ENCODE measurements at regions not wholly inside any gene's neighbourhood (a gene's known extent, or its start where the extent isn't known, plus 50 kb on each side); places are given as distances from the start of the nearest gene placed in this dataset.
"Not testable (repeated sequence)": the region's sequence is repeated elsewhere in the genome, so short reads cannot be mapped to it uniquely, and the experiment has no call there.

DNA sequence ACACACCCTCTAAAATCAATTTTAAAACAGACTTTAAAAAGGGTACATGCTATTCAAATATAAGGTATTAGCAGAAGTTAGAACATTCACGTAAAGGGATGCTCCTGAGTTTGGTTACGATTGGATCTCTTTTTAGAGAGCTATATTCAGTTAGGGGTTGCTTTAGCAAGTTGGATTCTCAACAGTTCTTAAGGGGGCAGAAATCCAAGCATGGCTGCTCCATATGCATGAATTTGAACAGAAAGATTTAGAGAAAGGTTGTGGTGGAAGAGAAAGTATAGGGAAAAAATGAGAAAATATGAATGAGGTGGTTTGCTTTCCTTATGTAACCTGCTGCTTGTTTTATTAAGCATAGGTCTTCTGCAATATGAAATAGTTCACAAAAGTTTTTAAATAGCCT is 855.1 kb downstream of the SORCS1 start:
- DNase-seq (ENCODE audit: low read depth in 2 of 3, low spot score in 2 of 3), result no peak

- DNase-seq (ENCODE audit: low read depth in 2 of 3, low spot score in 2 of 3), result no peak
Measured at GRCh38 chr10:106308284-106308683, 856.2 kb downstream of the SORCS1 start.

GRCh38 chr10:106304056-106304455 is 860.5 kb downstream of the SORCS1 start:
- DNase-seq (ENCODE audit: low read depth in 2 of 3, low spot score in 2 of 3), result no peak

DNA sequence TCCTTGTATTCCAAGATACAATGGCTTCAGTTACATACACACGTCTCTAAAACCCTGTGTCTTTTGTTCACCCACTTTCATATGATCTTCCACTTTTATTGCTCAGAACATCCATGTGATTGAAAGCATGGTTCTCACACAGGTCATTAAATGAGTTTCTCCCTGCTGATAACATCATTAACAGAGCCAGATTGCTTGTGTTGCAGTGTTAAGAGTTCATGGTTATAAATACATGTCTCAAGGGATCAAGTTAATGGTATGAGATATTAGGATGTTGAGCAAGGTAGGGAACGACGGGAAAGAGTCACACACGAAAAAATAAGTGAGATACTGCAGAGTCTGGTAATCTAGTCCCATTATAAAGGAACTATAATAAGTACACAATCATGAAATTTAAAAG is 861.5 kb downstream of the SORCS1 start:
- no peak for DNase-seq (ENCODE audit: low read depth in 2 of 3, low spot score in 2 of 3)

DNA sequence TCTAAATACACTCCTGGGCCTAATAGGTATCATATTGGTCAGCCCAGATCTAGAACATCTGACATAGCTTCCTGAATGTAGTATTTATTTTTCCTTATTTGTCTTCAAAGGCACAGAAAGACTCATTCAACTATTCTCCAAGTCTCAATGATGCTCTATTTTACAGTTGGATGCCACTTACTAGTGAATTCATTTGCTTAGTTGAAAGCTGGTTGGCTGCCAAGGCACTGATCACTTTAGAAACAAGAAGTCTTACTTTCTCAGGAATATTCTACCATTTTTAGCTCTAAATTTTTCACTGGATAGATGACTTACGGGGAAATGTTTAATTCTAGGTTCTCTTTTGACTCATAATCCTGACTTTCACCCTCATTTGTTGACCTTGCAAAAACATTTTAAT is 863.4 kb downstream of the SORCS1 start:
- DNase-seq (ENCODE audit: low read depth in 2 of 3, low spot score in 2 of 3), result no peak

DNA sequence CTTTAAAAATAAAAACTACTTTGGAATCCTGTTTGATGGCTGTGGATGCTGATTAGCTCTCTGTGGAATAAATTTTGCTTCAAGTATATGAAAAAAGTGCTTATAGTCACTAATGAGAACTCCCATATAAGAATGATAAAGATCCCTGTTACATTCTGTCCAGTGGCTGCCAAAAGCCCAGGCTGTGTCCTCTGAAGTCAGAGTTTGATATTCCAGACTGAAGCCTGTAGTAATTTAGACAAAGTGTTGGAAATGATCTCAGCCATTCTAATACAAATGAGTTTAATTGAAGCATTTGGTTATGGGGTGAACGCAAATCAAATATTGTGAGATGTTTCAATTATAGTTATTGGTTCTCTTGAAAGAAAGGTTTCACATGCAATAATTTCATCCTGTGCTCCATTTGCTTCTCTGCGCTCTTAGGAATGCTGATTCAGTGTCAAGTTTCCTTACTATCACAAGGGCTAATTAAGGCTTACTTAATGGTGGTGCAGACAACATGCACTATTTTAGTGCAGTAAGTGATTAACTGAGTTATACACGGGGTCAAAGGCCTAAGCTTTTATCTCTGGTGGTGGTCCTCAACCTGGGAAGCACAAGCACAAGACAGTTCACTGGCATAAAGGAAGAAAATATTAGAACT is 867.6 kb downstream of the SORCS1 start:
- no peak for DNase-seq (ENCODE audit: low read depth in 2 of 3, low spot score in 2 of 3)

- DNase-seq (ENCODE audit: low read depth in 2 of 3, low spot score in 2 of 3), result no peak
Measured at GRCh38 chr10:106284802-106285587, 879.5 kb downstream of the SORCS1 start.

DNA sequence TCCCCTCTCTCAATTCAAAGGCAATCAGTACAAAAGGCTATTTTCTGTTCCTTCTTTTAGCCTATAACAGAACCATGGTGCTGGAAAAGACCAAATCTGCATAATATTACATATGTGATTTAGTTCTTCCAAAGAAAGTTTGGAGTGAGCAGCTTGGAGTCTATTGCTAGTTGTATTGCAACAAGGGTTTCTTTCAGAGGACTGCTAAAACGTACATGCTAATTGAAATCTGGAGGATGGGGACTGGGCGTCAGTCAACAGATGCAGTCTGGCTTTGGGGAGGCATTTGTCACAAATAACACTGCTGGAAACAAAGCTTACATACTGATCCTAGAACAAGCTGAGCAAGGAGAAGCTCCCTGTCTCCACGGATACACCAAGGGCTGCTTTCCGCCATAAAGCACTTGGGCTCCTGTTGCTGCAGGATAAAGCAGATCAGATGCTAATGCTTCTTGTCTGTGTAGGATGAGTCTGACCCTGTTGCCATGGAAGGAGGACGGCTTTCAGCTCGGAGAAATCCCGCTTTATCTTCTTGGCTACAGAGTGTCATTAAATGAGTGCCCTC is 883.5 kb downstream of the SORCS1 start:
- DNase-seq (ENCODE audit: low read depth in 2 of 3, low spot score in 2 of 3), result no peak

- no peak for DNase-seq (ENCODE audit: low read depth in 2 of 3, low spot score in 2 of 3)
Measured at GRCh38 chr10:106278383-106278782, 886.1 kb downstream of the SORCS1 start.

DNA sequence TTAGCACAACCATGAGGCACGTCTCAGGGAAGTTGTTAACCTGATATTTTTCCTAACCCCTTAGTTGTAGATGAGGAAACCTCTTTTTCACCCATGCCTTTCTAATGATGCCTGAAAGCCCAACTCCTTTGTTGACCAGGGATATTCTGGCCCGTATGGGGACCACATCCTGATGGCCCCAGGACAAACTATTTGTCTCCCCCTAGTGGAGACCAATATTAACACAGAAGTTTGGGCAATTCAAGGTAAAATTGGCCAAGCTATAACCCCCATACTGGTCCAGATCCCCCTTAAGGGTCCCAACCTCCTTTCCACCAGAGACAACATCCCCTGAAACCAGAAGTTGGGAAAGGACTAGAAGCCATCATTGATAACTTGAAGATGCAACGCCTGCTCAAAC is 893.3 kb downstream of the SORCS1 start:
- DNase-seq (ENCODE audit: low read depth in 2 of 3, low spot score in 2 of 3), result no peak

DNA sequence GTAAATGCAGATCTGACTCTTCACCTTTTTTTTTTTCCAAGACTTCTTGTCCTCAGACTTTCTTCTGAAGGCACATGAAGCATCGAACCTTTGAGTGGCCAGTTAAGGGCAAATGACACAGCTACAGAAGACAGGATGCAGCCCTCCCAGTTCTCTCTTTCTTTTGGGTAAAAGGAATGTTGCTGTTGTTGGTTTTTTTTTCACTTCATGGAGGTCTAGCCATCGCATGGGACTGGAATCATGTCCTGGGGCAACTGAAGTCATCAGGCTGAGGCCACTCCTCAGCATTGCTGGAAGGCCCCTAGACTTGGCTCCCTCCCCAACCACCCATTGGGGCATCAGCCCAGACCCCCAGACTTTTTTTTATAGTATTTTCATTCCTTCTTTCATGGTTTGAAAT is 896.5 kb downstream of the SORCS1 start:
- DNase-seq (ENCODE audit: low read depth in 2 of 3, low spot score in 2 of 3), result no peak

GRCh38 chr10:106267591-106267990 is 896.9 kb downstream of the SORCS1 start:
- DNase-seq (ENCODE audit: low read depth in 2 of 3, low spot score in 2 of 3), result no peak

- DNase-seq (ENCODE audit: low read depth in 2 of 3, low spot score in 2 of 3), result not testable (repeated sequence)
Measured at GRCh38 chr10:106257432-106257831, 907.1 kb downstream of the SORCS1 start.

DNA sequence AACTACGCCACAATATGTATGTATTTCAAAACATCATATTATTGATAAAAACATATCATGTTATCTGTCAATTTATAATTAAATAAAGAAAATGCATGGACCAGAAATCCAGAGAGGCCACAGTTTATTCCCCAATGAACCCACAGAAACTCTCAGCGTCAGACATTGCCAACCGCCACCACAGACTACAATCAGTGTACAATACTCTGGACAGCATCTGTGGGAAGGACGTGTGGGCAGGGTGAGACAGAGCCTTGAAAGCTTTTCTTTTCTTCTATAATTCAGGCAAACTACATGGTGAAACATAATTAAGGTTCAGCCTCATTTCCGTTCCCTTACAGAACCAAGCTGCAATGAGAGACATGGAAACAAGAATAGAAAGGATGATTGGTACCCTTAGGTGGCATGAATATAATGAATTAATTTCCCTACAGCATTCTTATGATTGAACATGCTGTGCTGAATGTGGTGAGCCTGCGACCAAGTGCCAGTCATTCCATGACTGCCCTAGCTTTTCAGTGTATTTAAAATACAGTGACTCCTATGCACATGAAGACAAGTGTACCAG is 909.3 kb downstream of the SORCS1 start:
- no peak for DNase-seq (ENCODE audit: low read depth in 2 of 3, low spot score in 2 of 3)

GRCh38 chr10:106254071-106254470 is 910.4 kb downstream of the SORCS1 start:
- no peak for DNase-seq (ENCODE audit: low read depth in 2 of 3, low spot score in 2 of 3)

GRCh38 chr10:106252541-106252940 is 912.0 kb downstream of the SORCS1 start:
- no peak for DNase-seq (ENCODE audit: low read depth in 2 of 3, low spot score in 2 of 3)

GRCh38 chr10:106251573-106251972 is 912.9 kb downstream of the SORCS1 start:
- DNase-seq (ENCODE audit: low read depth in 2 of 3, low spot score in 2 of 3), result no peak

- DNase-seq (ENCODE audit: low read depth in 2 of 3, low spot score in 2 of 3), result no peak
Measured at GRCh38 chr10:106242301-106242700, 922.2 kb downstream of the SORCS1 start.

- DNase-seq (ENCODE audit: low read depth in 2 of 3, low spot score in 2 of 3), result no peak
Measured at GRCh38 chr10:106226828-106227227, 937.7 kb downstream of the SORCS1 start.

- DNase-seq (ENCODE audit: low read depth in 2 of 3, low spot score in 2 of 3), result no peak
Measured at GRCh38 chr10:106226142-106226541, 938.4 kb downstream of the SORCS1 start.

GRCh38 chr10:106224676-106225075 is 939.8 kb downstream of the SORCS1 start:
- no peak for DNase-seq (ENCODE audit: low read depth in 2 of 3, low spot score in 2 of 3)

DNA sequence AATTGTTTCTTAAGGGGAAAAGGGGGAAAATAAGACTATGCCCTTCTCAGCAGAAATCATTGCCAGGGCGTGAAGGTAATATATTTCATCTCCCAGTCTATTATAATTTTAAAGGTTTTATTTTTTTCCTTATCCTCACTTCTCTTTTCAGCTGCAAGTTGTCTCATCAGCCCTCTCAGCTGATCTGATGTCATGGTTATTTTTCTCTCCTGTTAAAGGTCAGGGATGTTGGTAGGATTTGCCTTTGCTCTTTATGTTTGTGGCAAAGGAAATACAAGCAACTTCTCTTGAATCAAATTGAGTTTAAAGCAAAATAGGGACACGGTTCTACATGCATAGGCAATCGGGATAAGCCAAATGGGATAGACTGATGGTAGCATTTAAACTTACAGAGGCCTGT is 946.9 kb downstream of the SORCS1 start:
- DNase-seq (ENCODE audit: low read depth in 2 of 3, low spot score in 2 of 3), result no peak
